ENCODE measurements at regions not wholly inside any gene's neighbourhood (a gene's known extent, or its start where the extent isn't known, plus 50 kb on each side); places are given as distances from the start of the nearest gene placed in this dataset.

DNA sequence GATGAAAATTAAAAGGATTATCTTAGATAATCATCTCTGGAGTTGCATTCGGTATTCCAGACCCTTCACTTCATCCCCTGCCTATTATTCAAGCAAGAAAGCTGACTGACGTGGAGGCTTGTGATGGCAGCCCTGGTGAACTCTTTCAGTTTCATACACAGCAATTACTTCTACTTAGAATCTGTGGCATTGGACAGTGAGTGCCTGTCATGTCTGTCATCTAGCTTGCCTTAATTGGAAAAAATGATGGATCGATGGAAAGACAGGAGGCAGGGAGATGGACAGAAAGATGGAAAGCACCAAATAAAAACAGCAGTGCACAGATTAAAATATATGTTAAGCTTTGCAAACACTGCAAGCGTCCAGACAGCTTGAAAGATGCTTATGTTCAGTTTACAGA, 1371.0 kb upstream of the CDH6 start:
- no peaks in the 10 kb centered on the region for H3K4me1 ChIP-seq
- WGBS, 2 donors (ENCODE audit: low coverage in 1 of 2): 49 to 58% methylated on average over 2 to 4 of the region's 4 CpGs
- intact Hi-C loops (cut with DNase I; ENCODE audit: low total_unique reads): no loop called here
- H3K27me3 ChIP-seq: no peaks in the 10 kb centered on the region
- H3K9me3 ChIP-seq: no peaks in the 10 kb centered on the region
- no peak overlapping the region for H3K4me3 ChIP-seq
- no peak overlapping the region for H3K27ac ChIP-seq
- in situ Hi-C loops (cut with MboI; ENCODE audit: low pct_ligation_motif_present in 1 of 4, low pct_unique_long_range_greater_than_20kb in 1 of 4, low sequenced_read_pairs in 3 of 4): no loop called here
- no peak for DNase-seq
- TF ChIP-seq POLR2A (IDR thresholded peaks at IDR 0.05) (no peak), POLR2AphosphoS5 (IDR thresholded peaks at IDR 0.05) (no peak), EP300 (IDR thresholded peaks at IDR 0.05; ENCODE audit: low read depth) (no peak)
- TF ChIP-seq, protein P1, sequence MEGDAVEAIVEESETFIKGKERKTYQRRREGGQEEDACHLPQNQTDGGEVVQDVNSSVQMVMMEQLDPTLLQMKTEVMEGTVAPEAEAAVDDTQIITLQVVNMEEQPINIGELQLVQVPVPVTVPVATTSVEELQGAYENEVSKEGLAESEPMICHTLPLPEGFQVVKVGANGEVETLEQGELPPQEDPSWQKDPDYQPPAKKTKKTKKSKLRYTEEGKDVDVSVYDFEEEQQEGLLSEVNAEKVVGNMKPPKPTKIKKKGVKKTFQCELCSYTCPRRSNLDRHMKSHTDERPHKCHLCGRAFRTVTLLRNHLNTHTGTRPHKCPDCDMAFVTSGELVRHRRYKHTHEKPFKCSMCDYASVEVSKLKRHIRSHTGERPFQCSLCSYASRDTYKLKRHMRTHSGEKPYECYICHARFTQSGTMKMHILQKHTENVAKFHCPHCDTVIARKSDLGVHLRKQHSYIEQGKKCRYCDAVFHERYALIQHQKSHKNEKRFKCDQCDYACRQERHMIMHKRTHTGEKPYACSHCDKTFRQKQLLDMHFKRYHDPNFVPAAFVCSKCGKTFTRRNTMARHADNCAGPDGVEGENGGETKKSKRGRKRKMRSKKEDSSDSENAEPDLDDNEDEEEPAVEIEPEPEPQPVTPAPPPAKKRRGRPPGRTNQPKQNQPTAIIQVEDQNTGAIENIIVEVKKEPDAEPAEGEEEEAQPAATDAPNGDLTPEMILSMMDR (IDR thresholded peaks at IDR 0.05): no peak
- no peaks in the 10 kb centered on the region for H3K36me3 ChIP-seq

DNA sequence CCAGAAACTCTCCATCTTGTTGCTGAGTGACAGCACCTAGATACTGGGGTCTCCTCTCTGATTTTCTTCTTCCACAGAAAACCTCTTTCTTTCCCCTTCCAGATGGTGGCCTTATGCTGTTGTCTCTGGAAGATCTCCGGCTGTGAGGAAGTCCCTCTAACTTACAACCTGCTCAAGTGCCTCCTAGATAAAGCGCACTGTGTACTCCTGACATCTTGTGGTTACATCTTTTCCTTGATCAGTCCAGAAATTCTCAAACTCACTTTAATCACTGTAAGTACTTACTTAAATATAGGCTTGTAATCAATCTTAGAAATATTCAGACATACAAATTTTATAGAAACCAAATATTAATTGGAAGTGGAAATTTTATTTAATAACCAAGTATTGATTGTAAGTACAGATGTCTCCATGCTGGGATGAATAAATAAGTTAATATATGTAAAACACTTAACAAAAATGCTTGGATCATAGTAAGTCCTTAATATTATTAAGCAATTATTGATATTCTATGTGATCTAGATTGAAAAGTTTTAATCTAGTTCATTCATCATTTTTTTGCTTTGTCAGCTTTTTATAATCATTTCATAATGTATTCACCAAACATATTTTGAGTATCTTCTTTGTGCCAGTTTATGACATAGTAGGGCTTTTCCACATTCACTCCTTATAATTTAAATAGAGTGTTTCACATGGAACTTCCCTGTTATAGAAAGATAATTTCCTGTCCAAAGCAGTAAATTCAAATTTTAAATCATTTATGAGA, 1381.4 kb upstream of the CDH6 start:
- H3K4me1 ChIP-seq: no peaks in the 10 kb centered on the region
- no peaks in the 10 kb centered on the region for H3K27me3 ChIP-seq
- no peaks in the 10 kb centered on the region for H3K9me3 ChIP-seq
- in situ Hi-C loops (cut with MboI; ENCODE audit: low pct_ligation_motif_present in 1 of 4, low pct_unique_long_range_greater_than_20kb in 1 of 4, low sequenced_read_pairs in 3 of 4): no loop called here
- no peak for DNase-seq
- intact Hi-C loops (cut with DNase I; ENCODE audit: low total_unique reads): no loop called here
- TF ChIP-seq, protein P1 (IDR thresholded peaks at IDR 0.05): no peak
- TF ChIP-seq POLR2AphosphoS5 (IDR thresholded peaks at IDR 0.05) (no peak), EP300 (IDR thresholded peaks at IDR 0.05; ENCODE audit: low read depth) (no peak), POLR2A (IDR thresholded peaks at IDR 0.05) (no peak)
- no peak overlapping the region for H3K27ac ChIP-seq
- WGBS, 2 donors (ENCODE audit: low coverage in 1 of 2): 64 to 81% methylated on average over 2 of the region's 2 CpGs
- no peak overlapping the region for H3K4me3 ChIP-seq
- H3K36me3 ChIP-seq: no peaks in the 10 kb centered on the region

DNA sequence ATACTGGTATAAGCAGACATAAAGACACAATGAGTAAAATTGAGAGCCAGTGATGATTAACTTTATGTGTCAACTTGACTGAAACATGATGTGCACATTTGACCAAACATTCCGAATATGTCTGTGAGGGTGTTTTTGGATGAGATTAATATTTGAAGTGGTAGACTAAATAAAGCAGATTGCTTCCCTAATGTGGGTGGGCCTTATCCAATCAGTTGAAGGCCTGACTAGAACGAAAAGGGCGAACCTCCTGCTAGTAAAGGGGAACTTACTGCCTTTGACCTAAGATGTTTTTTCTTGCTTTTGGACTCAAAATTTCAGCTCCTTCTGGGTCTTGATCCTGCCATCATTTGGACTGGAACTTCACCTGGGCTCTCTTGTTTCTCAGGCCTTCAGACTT, 1387.7 kb upstream of the CDH6 start:
- intact Hi-C loops (cut with DNase I; ENCODE audit: low total_unique reads) (no loop called here), in situ Hi-C loops (cut with MboI; ENCODE audit: low pct_ligation_motif_present in 1 of 4, low pct_unique_long_range_greater_than_20kb in 1 of 4, low sequenced_read_pairs in 3 of 4) (no loop called here)
- DNase-seq: no peak
- WGBS, 2 donors (ENCODE audit: low coverage in 1 of 2): 54 to 84% methylated on average over 1 to 3 of the region's 3 CpGs
- no peaks in the 10 kb centered on the region for H3K36me3 ChIP-seq
- no peak overlapping the region for H3K27ac ChIP-seq
- no peaks in the 10 kb centered on the region for H3K4me1 ChIP-seq
- no peak overlapping the region for H3K4me3 ChIP-seq
- H3K9me3 ChIP-seq: no peaks in the 10 kb centered on the region
- TF ChIP-seq, protein P1 (IDR thresholded peaks at IDR 0.05): no peak
- TF ChIP-seq EP300 (IDR thresholded peaks at IDR 0.05; ENCODE audit: low read depth) (no peak), POLR2AphosphoS5 (IDR thresholded peaks at IDR 0.05) (no peak), POLR2A (IDR thresholded peaks at IDR 0.05) (no peak)
- H3K27me3 ChIP-seq: no peaks in the 10 kb centered on the region

DNA sequence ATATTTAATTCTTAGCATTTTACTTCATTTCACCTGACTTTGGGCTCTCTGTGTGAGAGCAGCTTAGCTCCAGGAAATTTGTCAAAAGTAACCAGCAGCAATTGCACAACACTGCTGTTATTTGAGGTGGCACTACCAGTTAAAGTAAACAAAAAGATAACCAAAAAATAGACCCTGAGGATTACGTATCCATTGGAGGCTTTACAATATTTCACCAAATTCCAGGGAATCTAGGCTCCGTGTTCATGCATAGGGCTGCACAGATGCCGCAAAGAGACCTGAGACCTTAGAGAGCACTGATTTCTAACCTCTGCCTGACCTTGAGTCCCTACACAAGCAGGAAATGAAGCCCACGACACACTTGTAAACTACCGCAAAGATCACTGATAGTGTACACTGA, 1392.7 kb upstream of the CDH6 start:
- DNase-seq: no peak
- H3K27ac ChIP-seq: no peak overlapping the region
- no peak for TF ChIP-seq EP300 (IDR thresholded peaks at IDR 0.05; ENCODE audit: low read depth)
- H3K27me3 ChIP-seq: no peaks in the 10 kb centered on the region
- H3K9me3 ChIP-seq: no peaks in the 10 kb centered on the region
- in situ Hi-C loops (cut with MboI; ENCODE audit: low pct_ligation_motif_present in 1 of 4, low pct_unique_long_range_greater_than_20kb in 1 of 4, low sequenced_read_pairs in 3 of 4) (no loop called here), intact Hi-C loops (cut with DNase I; ENCODE audit: low total_unique reads) (no loop called here)
- H3K36me3 ChIP-seq: no peaks in the 10 kb centered on the region
- no peaks in the 10 kb centered on the region for H3K4me1 ChIP-seq
- WGBS, 2 donors (ENCODE audit: low coverage in 1 of 2): 40 to 55% methylated on average over 1 to 5 of the region's 5 CpGs
- H3K4me3 ChIP-seq: no peak overlapping the region

DNA sequence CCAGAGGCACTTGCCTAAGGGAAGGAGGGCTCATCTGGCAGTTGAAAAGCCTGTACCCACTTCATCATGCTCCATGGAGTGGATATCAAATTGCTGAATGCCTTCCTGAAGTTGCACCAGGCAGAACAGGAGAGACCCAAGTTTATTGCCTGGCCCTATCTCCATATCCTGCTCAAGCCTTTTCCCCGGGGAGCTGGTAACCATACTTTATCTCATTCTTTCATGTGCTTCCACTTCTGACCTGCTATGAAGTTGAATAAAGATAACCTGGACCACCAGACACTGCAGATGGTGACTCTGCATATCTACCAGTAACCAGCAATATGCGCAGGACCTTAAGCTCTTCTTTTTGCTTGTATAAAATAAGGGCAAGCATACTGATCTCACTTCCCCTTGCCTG, 1397.5 kb upstream of the CDH6 start:
- Histone ChIP-seq H3K9me3 (no peaks in the 10 kb centered on the region), H3K27me3 (no peaks in the 10 kb centered on the region), H3K36me3 (no peaks in the 10 kb centered on the region), H3K4me3 (no peak overlapping the region), H3K27ac (no peak overlapping the region), H3K4me1 (no peaks in the 10 kb centered on the region)
- in situ Hi-C loops (cut with MboI; ENCODE audit: low pct_ligation_motif_present in 1 of 4, low pct_unique_long_range_greater_than_20kb in 1 of 4, low sequenced_read_pairs in 3 of 4) (no loop called here), intact Hi-C loops (cut with DNase I; ENCODE audit: low total_unique reads) (no loop called here)
- TF ChIP-seq EP300 (IDR thresholded peaks at IDR 0.05; ENCODE audit: low read depth) (no peak), POLR2AphosphoS5 (IDR thresholded peaks at IDR 0.05) (no peak), POLR2A (IDR thresholded peaks at IDR 0.05) (no peak)
- TF ChIP-seq, protein P1 (IDR thresholded peaks at IDR 0.05): no peak
- WGBS, 2 donors (ENCODE audit: low coverage in 1 of 2): 52 to 72% methylated on average over 2 of the region's 2 CpGs
- DNase-seq: no peak
